Central memory CD8-positive, alpha-beta T cell (primary cell): ENCODE measurements at regions not wholly inside any gene's neighbourhood (a gene's known extent, or its start where the extent isn't known, plus 50 kb on each side); places are given as distances from the start of the nearest gene placed in this dataset.
"Not testable (repeated sequence)": the region's sequence is repeated elsewhere in the genome, so short reads cannot be mapped to it uniquely, and the experiment has no call there.

ENCODE experiments used
- ATAC-seq: fragments of 150-1000 bp; cut with Tn5 transposase; replicated peaks from 2 replicates; pipeline ENCODE4 v1.10.0; 2022; ENCODE audit warnings: mild to moderate bottlenecking, moderate FRiP score, moderate number of reproducible peaks; ENCODE audit not compliant: poor library complexity, severe bottlenecking; ENCODE audit errors: extremely low read depth
- DNase-seq, 2 donors: peaks; one replicate each; pipeline ENCODE4 v3.0.0; 2021; ENCODE audit warnings: low spot score in 2 of 2
- H3K27ac Mint-ChIP-seq: one replicate; pipeline ENCODE4 v1.8.0; 2022; ENCODE audit warnings: low read depth, mild to moderate bottlenecking, moderate library complexity, mixed read lengths
- H3K27me3 Mint-ChIP-seq: one replicate; pipeline ENCODE4 v1.8.0; 2022; ENCODE audit warnings: mixed read lengths
- H3K36me3 Mint-ChIP-seq: one replicate; pipeline ENCODE4 v1.8.0; 2022; ENCODE audit warnings: mild to moderate bottlenecking, moderate library complexity, mixed read lengths; ENCODE audit not compliant: insufficient read depth
- H3K4me1 Mint-ChIP-seq: one replicate; pipeline ENCODE4 v1.8.0; 2022; ENCODE audit warnings: mixed read lengths
- H3K4me3 Mint-ChIP-seq: one replicate; pipeline ENCODE4 v1.8.0; 2022; ENCODE audit warnings: mild to moderate bottlenecking, moderate library complexity, mixed read lengths
- H3K9me3 Mint-ChIP-seq: one replicate; pipeline ENCODE4 v1.8.0; 2022; ENCODE audit warnings: mixed read lengths

- peaks cover 1% of the 10 kb centered on the region for H3K36me3 Mint-ChIP-seq
- H3K4me3 Mint-ChIP-seq = no peak overlapping the region
- DNase-seq (no peak), ATAC-seq (no peak)
- H3K4me1 Mint-ChIP-seq = no peaks in the 10 kb centered on the region
- peaks cover 31% of the 10 kb centered on the region for H3K27me3 Mint-ChIP-seq
- H3K9me3 Mint-ChIP-seq = no peaks in the 10 kb centered on the region
- H3K27ac Mint-ChIP-seq = no peak overlapping the region
Observed at GRCh38 chr12:131551675-131552491, 159.0 kb upstream of the SFSWAP start.

GRCh38 chr12:131552492-131552863 lies 158.4 kb upstream of the SFSWAP start:
- ATAC-seq (no peak), DNase-seq (no peak)
- H3K27me3 Mint-ChIP-seq = peaks cover 25% of the 10 kb centered on the region
- H3K27ac Mint-ChIP-seq = no peak overlapping the region
- H3K4me3 Mint-ChIP-seq = no peak overlapping the region
- peaks cover 1% of the 10 kb centered on the region for H3K36me3 Mint-ChIP-seq
- no peaks in the 10 kb centered on the region for H3K9me3 Mint-ChIP-seq
- no peaks in the 10 kb centered on the region for H3K4me1 Mint-ChIP-seq

- H3K36me3 Mint-ChIP-seq = peaks cover 1% of the 10 kb centered on the region
- no peak for ATAC-seq
- no peak overlapping the region for H3K27ac Mint-ChIP-seq
- H3K4me1 Mint-ChIP-seq = no peaks in the 10 kb centered on the region
- no peak overlapping the region for H3K4me3 Mint-ChIP-seq
- H3K27me3 Mint-ChIP-seq = peaks cover 22% of the 10 kb centered on the region
- no peaks in the 10 kb centered on the region for H3K9me3 Mint-ChIP-seq
- DNase-seq = no peak
Observed at GRCh38 chr12:131553096-131553777, 157.7 kb upstream of the SFSWAP start.

- ATAC-seq (no peak), DNase-seq (no peak)
- peaks cover 1% of the 10 kb centered on the region for H3K36me3 Mint-ChIP-seq
- H3K4me1 Mint-ChIP-seq = no peaks in the 10 kb centered on the region
- no peaks in the 10 kb centered on the region for H3K9me3 Mint-ChIP-seq
- no peak overlapping the region for H3K4me3 Mint-ChIP-seq
- no peak overlapping the region for H3K27ac Mint-ChIP-seq
- H3K27me3 Mint-ChIP-seq = peaks cover 22% of the 10 kb centered on the region
Observed at GRCh38 chr12:131555197-131555846, 155.6 kb upstream of the SFSWAP start.

GRCh38 chr12:131555866-131556265 lies 155.0 kb upstream of the SFSWAP start:
- H3K36me3 Mint-ChIP-seq = peaks cover 1% of the 10 kb centered on the region
- no peak for ATAC-seq
- peaks cover 21% of the 10 kb centered on the region for H3K27me3 Mint-ChIP-seq
- no peaks in the 10 kb centered on the region for H3K9me3 Mint-ChIP-seq
- H3K4me3 Mint-ChIP-seq = no peak overlapping the region
- DNase-seq = no peak
- H3K4me1 Mint-ChIP-seq = no peaks in the 10 kb centered on the region
- no peak overlapping the region for H3K27ac Mint-ChIP-seq

- Mint-ChIP-seq H3K27me3 (peaks cover 8% of the 10 kb centered on the region), H3K4me3 (no peak overlapping the region), H3K4me1 (no peaks in the 10 kb centered on the region), H3K36me3 (no peaks in the 10 kb centered on the region), H3K27ac (no peak overlapping the region), H3K9me3 (no peaks in the 10 kb centered on the region)
- ATAC-seq = no peak
- no peak for DNase-seq
Observed at GRCh38 chr12:131557078-131557709, 153.7 kb upstream of the SFSWAP start.

- Mint-ChIP-seq H3K4me3 (no peak overlapping the region), H3K27ac (no peak overlapping the region)
- no peak for ATAC-seq
Observed at GRCh38 chr12:131559517-131560516, 151.1 kb upstream of the SFSWAP start.

GRCh38 chr12:131561051-131561450 lies 149.8 kb upstream of the SFSWAP start:
- H3K9me3 Mint-ChIP-seq = no peaks in the 10 kb centered on the region
- no peak overlapping the region for H3K27ac Mint-ChIP-seq
- no peaks in the 10 kb centered on the region for H3K4me1 Mint-ChIP-seq
- no peak overlapping the region for H3K4me3 Mint-ChIP-seq
- DNase-seq (no peak), ATAC-seq (no peak)
- H3K36me3 Mint-ChIP-seq = no peaks in the 10 kb centered on the region
- H3K27me3 Mint-ChIP-seq = peaks cover 10% of the 10 kb centered on the region

More at GRCh38 chr12:131559517-131560516, 151.1 kb upstream of the SFSWAP start:
- no peaks in the 10 kb centered on the region for H3K36me3 Mint-ChIP-seq
- H3K27me3 Mint-ChIP-seq = peaks cover 9% of the 10 kb centered on the region
- DNase-seq = no peak
- H3K9me3 Mint-ChIP-seq = no peaks in the 10 kb centered on the region
- no peaks in the 10 kb centered on the region for H3K4me1 Mint-ChIP-seq

- ATAC-seq (no peak), DNase-seq (no peak)
- Mint-ChIP-seq H3K9me3 (no peaks in the 10 kb centered on the region), H3K27ac (no peak overlapping the region), H3K4me3 (no peak overlapping the region), H3K27me3 (peaks cover 20% of the 10 kb centered on the region), H3K36me3 (no peaks in the 10 kb centered on the region), H3K4me1 (no peaks in the 10 kb centered on the region)
Observed at GRCh38 chr12:131561891-131562684, 148.8 kb upstream of the SFSWAP start.

GRCh38 chr12:131564138-131564727 lies 146.7 kb upstream of the SFSWAP start:
- DNase-seq, H3K36me3 Mint-ChIP-seq, ATAC-seq, H3K27ac Mint-ChIP-seq, H3K4me3 Mint-ChIP-seq, H3K4me1 Mint-ChIP-seq, H3K9me3 Mint-ChIP-seq: not testable (repeated sequence)
- H3K27me3 Mint-ChIP-seq = peaks cover 41% of the 10 kb centered on the region

GRCh38 chr12:131564845-131565244 lies 146.0 kb upstream of the SFSWAP start:
- Mint-ChIP-seq H3K9me3 (no peaks in the 10 kb centered on the region), H3K27ac (no peak overlapping the region), H3K36me3 (no peaks in the 10 kb centered on the region), H3K4me1 (no peaks in the 10 kb centered on the region), H3K27me3 (peaks cover 48% of the 10 kb centered on the region), H3K4me3 (no peak overlapping the region)
- DNase-seq = no peak
- ATAC-seq = no peak
